ENCODE measurements at regions not wholly inside any gene's neighbourhood (a gene's known extent, or its start where the extent isn't known, plus 50 kb on each side); places are given as distances from the start of the nearest gene placed in this dataset.

GRCh38 chr16:59259950-59260319, 525.8 kb upstream of the GOT2 start (continued):
- TF ChIP-seq, protein P1, sequence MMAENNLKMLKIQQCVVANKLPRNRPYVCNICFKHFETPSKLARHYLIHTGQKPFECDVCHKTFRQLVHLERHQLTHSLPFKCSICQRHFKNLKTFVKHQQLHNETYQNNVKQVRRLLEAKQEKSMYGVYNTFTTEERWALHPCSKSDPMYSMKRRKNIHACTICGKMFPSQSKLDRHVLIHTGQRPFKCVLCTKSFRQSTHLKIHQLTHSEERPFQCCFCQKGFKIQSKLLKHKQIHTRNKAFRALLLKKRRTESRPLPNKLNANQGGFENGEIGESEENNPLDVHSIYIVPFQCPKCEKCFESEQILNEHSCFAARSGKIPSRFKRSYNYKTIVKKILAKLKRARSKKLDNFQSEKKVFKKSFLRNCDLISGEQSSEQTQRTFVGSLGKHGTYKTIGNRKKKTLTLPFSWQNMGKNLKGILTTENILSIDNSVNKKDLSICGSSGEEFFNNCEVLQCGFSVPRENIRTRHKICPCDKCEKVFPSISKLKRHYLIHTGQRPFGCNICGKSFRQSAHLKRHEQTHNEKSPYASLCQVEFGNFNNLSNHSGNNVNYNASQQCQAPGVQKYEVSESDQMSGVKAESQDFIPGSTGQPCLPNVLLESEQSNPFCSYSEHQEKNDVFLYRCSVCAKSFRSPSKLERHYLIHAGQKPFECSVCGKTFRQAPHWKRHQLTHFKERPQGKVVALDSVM (CRISPR knock-in tag; IDR thresholded peaks at IDR 0.05), result no peak
- TF ChIP-seq HOXA9 (CRISPR knock-in tag; IDR thresholded peaks at IDR 0.05; ENCODE audit: borderline replicate concordance), result no peak
- TF ChIP-seq GTF2F1 (IDR thresholded peaks at IDR 0.05; ENCODE audit: low read length), result no peak
- no peak for TF ChIP-seq CENPX (CRISPR knock-in tag; IDR thresholded peaks at IDR 0.05)
- TF ChIP-seq ETV5 (CRISPR knock-in tag; IDR thresholded peaks at IDR 0.05; ENCODE audit: borderline replicate concordance), result no peak
- no peak for TF ChIP-seq SIN3A (IDR thresholded peaks at IDR 0.05; ENCODE audit: borderline replicate concordance, low read depth, low read length)
- no peak for TF ChIP-seq MTA1 (CRISPR knock-in tag; IDR thresholded peaks at IDR 0.05; ENCODE audit: borderline replicate concordance)
- TF ChIP-seq RNF2 (conservative IDR thresholded peaks at IDR 0.05; ENCODE audit: low read depth), result no peak

DNA sequence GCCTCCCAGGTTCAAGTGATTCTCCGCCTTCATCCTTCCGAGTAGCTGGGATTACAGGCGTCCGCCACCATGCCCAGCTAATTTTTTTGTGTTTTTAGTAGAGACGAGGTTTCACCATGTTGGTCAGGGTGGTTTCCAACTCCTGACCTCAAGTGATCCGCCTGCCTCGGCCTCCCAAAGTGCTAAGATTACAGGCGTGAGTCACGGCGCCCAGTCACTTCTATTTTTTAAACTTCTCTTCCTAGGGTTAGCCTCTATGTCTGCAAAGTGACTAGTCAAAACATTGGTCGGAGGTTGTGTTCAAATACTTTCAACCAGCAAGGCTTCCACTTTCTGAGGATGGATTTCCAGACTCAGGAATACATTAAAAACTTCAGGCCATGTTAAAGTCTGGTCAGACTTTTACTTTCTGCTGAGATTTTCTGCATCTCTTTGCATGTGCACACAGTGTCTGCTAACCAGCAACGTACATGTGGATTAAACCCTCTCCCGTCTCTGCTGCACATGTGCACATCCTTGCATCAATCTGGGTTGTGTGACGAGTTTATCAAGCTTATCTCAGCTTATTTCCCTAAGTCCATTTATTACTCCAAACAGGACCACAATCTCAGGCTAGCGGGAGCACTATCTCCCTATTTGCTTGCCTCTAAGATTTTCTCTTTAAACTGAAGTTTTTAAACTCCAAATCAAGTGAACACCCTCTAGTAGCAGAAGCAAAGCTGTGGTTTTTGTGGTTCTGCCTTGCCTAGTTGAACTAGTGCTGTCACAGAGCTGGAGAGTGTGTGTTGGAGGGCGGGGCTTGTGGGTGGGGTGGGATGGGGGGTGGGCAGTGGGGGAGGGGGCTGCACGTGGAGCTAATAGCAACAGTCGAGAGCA, 525.2 kb upstream of the GOT2 start:
- POLR2A ChIA-PET, result no interaction called here
- FAIRE-seq, result no peak
- CTCF ChIA-PET (ENCODE audit: low intra/inter-chr PET ratio, low total read pairs), result no interaction called here
- no peak for TF ChIP-seq ZBTB25 (CRISPR knock-in tag; IDR thresholded peaks at IDR 0.05)
- TF ChIP-seq, protein P2, sequence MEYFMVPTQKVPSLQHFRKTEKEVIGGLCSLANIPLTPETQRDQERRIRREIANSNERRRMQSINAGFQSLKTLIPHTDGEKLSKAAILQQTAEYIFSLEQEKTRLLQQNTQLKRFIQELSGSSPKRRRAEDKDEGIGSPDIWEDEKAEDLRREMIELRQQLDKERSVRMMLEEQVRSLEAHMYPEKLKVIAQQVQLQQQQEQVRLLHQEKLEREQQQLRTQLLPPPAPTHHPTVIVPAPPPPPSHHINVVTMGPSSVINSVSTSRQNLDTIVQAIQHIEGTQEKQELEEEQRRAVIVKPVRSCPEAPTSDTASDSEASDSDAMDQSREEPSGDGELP (IDR thresholded peaks at IDR 0.05; ENCODE audit: borderline replicate concordance, low read depth), result no peak
- TF ChIP-seq, protein P3, sequence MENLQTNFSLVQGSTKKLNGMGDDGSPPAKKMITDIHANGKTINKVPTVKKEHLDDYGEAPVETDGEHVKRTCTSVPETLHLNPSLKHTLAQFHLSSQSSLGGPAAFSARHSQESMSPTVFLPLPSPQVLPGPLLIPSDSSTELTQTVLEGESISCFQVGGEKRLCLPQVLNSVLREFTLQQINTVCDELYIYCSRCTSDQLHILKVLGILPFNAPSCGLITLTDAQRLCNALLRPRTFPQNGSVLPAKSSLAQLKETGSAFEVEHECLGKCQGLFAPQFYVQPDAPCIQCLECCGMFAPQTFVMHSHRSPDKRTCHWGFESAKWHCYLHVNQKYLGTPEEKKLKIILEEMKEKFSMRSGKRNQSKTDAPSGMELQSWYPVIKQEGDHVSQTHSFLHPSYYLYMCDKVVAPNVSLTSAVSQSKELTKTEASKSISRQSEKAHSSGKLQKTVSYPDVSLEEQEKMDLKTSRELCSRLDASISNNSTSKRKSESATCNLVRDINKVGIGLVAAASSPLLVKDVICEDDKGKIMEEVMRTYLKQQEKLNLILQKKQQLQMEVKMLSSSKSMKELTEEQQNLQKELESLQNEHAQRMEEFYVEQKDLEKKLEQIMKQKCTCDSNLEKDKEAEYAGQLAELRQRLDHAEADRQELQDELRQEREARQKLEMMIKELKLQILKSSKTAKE (CRISPR knock-in tag; IDR thresholded peaks at IDR 0.05; ENCODE audit: borderline replicate concordance), result no peak
- TF ChIP-seq POGZ (CRISPR knock-in tag; IDR thresholded peaks at IDR 0.05), result no peak
- TF ChIP-seq CBFB (CRISPR knock-in tag; IDR thresholded peaks at IDR 0.05), result no peak
- TF ChIP-seq SP140L (CRISPR knock-in tag; IDR thresholded peaks at IDR 0.05; ENCODE audit: borderline replicate concordance), result no peak
- TF ChIP-seq FLYWCH1 (CRISPR knock-in tag; IDR thresholded peaks at IDR 0.05), result no peak
- TF ChIP-seq PRPF4 (IDR thresholded peaks at IDR 0.05; ENCODE audit: low read depth, low read length, poor library complexity, severe bottlenecking), result no peak

More for the DNA sequence above, 525.2 kb upstream of the GOT2 start:
- WGBS (ENCODE audit: low lambda C conversion rate), result 28% methylated on average over 18 of the region's 18 CpGs
- Histone ChIP-seq H3K4me3 (replicated peaks in 1 of 3; ENCODE audit: insufficient read depth in 1 of 3, low read depth in 2 of 3, low read length in 3 of 3) (no peak overlapping the region), H3K27me3 (ENCODE audit: control insufficient read depth in 1 of 2, insufficient read depth in 2 of 2, low read length in 2 of 2) (no peaks in the 10 kb centered on the region), H3K4me2 (ENCODE audit: low read depth, low read length) (no peak overlapping the region), H3K79me2 (ENCODE audit: insufficient read depth, low read length) (no peaks in the 10 kb centered on the region), H3K9ac (ENCODE audit: insufficient read depth, low read depth, low read length) (no peak overlapping the region), H3K36me3 (replicated peaks in 1 of 2; ENCODE audit: control insufficient read depth in 1 of 2, insufficient read depth in 2 of 2, low read length in 2 of 2) (no peaks in the 10 kb centered on the region), H3K9me3 (ENCODE audit: low read length) (no peaks in the 10 kb centered on the region), H2AFZ (ENCODE audit: low read length) (no peak overlapping the region), H3K27ac (ENCODE audit: extremely low read length, insufficient read depth, low read length) (no peak overlapping the region), H4K20me1 (ENCODE audit: insufficient read depth, low read length) (no peaks in the 10 kb centered on the region), H3K4me1 (ENCODE audit: insufficient read depth, low read length) (no peaks in the 10 kb centered on the region)
- no TSS peak for BruUV-seq (replicated peaks)
- intact Hi-C loops (cut with micrococcal nuclease; ENCODE audit: unreplicated experiment), result no loop called here
- no peak for ATAC-seq
- no peak for DNase-seq (ENCODE audit: low spot score)
- in situ Hi-C loops (cut with HindIII; ENCODE audit: extremely low pct_ligation_motif_present, low pct_unique_long_range_greater_than_20kb), result no loop called here

Data from HepG2 (cell line).